Hematopoietic multipotent progenitor cell treated with erythropoietin and hydrocortisone succinate and interleukin-3 and kit ligand, for 6 days (in vitro differentiated cells): ENCODE measurements at regions not wholly inside any gene's neighbourhood (a gene's known extent, or its start where the extent isn't known, plus 50 kb on each side); places are given as distances from the start of the nearest gene placed in this dataset.
A peak's percentile ranks its signal among the peaks of the same experiment; 100 is the strongest.
"Not testable (repeated sequence)": the region's sequence is repeated elsewhere in the genome, so short reads cannot be mapped to it uniquely, and the experiment has no call there.

Source experiments
- DNase-seq: peaks from one replicate; pipeline ENCODE4 v3.0.0-alpha.2; 2015

- no peak for DNase-seq
Observed at GRCh38 chr3:130800829-130801228, 54.2 kb upstream of the PIK3R4 start.

- DNase-seq = no peak
Observed at GRCh38 chr3:130801473-130801872, 54.8 kb upstream of the PIK3R4 start.

- no peak for DNase-seq
Observed at GRCh38 chr3:130811557-130811956, 64.9 kb upstream of the PIK3R4 start.

GRCh38 chr3:130814691-130815472 is 68.3 kb upstream of the PIK3R4 start:
- no peak for DNase-seq

- DNase-seq = no peak
Observed at GRCh38 chr3:130816561-130817445, 70.2 kb upstream of the PIK3R4 start.

GRCh38 chr3:130818066-130818465 is 71.4 kb upstream of the PIK3R4 start:
- not testable (repeated sequence) for DNase-seq

GRCh38 chr3:130820976-130821375 is 72.9 kb upstream of the ATP2C1 start:
- peak; percentile 48 for DNase-seq

GRCh38 chr3:130821806-130822205 is 72.1 kb upstream of the ATP2C1 start:
- DNase-seq = no peak

- no peak for DNase-seq
Observed at GRCh38 chr3:130823241-130823884, 70.5 kb upstream of the ATP2C1 start.

- no peak for DNase-seq
Observed at GRCh38 chr3:130823996-130824395, 69.9 kb upstream of the ATP2C1 start.

- DNase-seq = no peak
Observed at GRCh38 chr3:130825762-130826299, 68.1 kb upstream of the ATP2C1 start.

GRCh38 chr3:130826516-130827182 is 67.2 kb upstream of the ATP2C1 start:
- DNase-seq = peak; percentile 22

GRCh38 chr3:130827486-130827885 is 66.4 kb upstream of the ATP2C1 start:
- no peak for DNase-seq

- DNase-seq = peak; percentile 80
Observed at GRCh38 chr3:130828948-130829947, 64.6 kb upstream of the ATP2C1 start.

GRCh38 chr3:130831719-130832400 is 62.0 kb upstream of the ATP2C1 start:
- DNase-seq = no peak

GRCh38 chr3:130832401-130832746 is 61.5 kb upstream of the ATP2C1 start:
- not testable (repeated sequence) for DNase-seq

GRCh38 chr3:130834476-130834875 is 59.4 kb upstream of the ATP2C1 start:
- DNase-seq = no peak

- no peak for DNase-seq
Observed at GRCh38 chr3:130835483-130835882, 58.4 kb upstream of the ATP2C1 start.

GRCh38 chr3:130838898-130839600 is 54.8 kb upstream of the ATP2C1 start:
- no peak for DNase-seq

- peak; percentile 25 for DNase-seq
Observed at GRCh38 chr3:130839813-130840212, 54.1 kb upstream of the ATP2C1 start.
